HCT116 (cell line): ENCODE measurements at regions not wholly inside any gene's neighbourhood (a gene's known extent, or its start where the extent isn't known, plus 50 kb on each side); places are given as distances from the start of the nearest gene placed in this dataset.

Experiments used
- ATAC-seq: fragments of 200-7000 bp; cut with Tn5 transposase; 2 replicates; pipeline ENCODE4 v1.9.1; 2020; ENCODE audit warnings: mild to moderate bottlenecking, moderate library complexity
- BruUV-seq: library from RNA; stranded (reverse); fragments of 400-500 nt; replicated peaks from 2 replicates; lab custom pipeline; 2021; lab: Mats Ljungman, UMichigan
- CTCF ChIA-PET: fragments of 300-600 bp; sonication (Branson Sonifier 250); formaldehyde crosslinking; loops from one replicate; lab custom pipeline; 2021; ENCODE audit warnings: antibody characterized with exemption; lab: Charles Lee
- POLR2A ChIA-PET: fragments of 300-600, 350-600 bp; sonication (Branson Sonifier 250); formaldehyde crosslinking; loops from one replicate; lab custom pipeline; 2021; ENCODE audit warnings: antibody characterized with exemption; lab: Charles Lee
- RAD21 ChIA-PET, 2 experiments: fragments of 300-600 bp; sonication (Branson Sonifier 250); formaldehyde crosslinking; loops; one replicate each; lab custom pipeline; 2023; ENCODE audit warnings: low total read pairs in 2 of 2; ENCODE audit not compliant: uncharacterized antibody in 2 of 2, unreplicated experiment in 2 of 2, low non-redundant PET in 1 of 2; lab: Charles Lee
- DNase-seq: peaks from one replicate; pipeline ENCODE4 v3.0.0-alpha.2; 2010; ENCODE audit warnings: low read depth, low spot score
- H2AFZ ChIP-seq: fragments of 200-600 bp; shearing (Covaris generic), sonication (generic); 2 replicates; pipeline ENCODE4 v1.6.1; 2017; ENCODE audit warnings: low read depth, mixed run types, mixed read lengths, antibody characterized with exemption, low read length; ENCODE audit not compliant: poor library complexity, severe bottlenecking
- H3K27ac ChIP-seq: 2 replicates; pipeline ENCODE4 v1.5.1; 2012; ENCODE audit warnings: low read depth, low read length
- H3K27me3 ChIP-seq: fragments of 200-600 bp; sonication (generic); 2 replicates; pipeline ENCODE4 v1.6.1; 2016; ENCODE audit warnings: mixed run types, low read length, mixed read lengths; ENCODE audit not compliant: insufficient read depth
- H3K36me3 ChIP-seq, 2 experiments: fragments of 200-500 bp in 1 of 2; fragments of 200-600 bp in 1 of 2; sonication (Bioruptor generic) in 1 of 2; sonication (generic) in 1 of 2; 2 replicates each; pipeline versions ENCODE4 v1.5.1 to v1.6.1; 2014 to 2016; ENCODE audit warnings: low read length in 2 of 2, inconsistent platforms in 1 of 2, mixed read lengths in 1 of 2, mixed run types in 1 of 2; ENCODE audit not compliant: insufficient read depth in 2 of 2, control insufficient read depth in 1 of 2
- H3K4me1 ChIP-seq, 2 experiments: fragments of 200-600 bp in 1 of 2; sonication (generic) in 1 of 2; 2 replicates each; pipeline versions ENCODE4 v1.5.1 to v1.6.1; 2012 to 2017; ENCODE audit warnings: low read length in 2 of 2, inconsistent platforms in 1 of 2, mild to moderate bottlenecking in 1 of 2, mixed read lengths in 1 of 2, mixed run types in 1 of 2, moderate library complexity in 1 of 2; ENCODE audit not compliant: insufficient read depth in 2 of 2, control insufficient read depth in 1 of 2
- H3K4me2 ChIP-seq: fragments of 200-600 bp; sonication (generic); 2 replicates; pipeline ENCODE4 v1.6.1; 2017; ENCODE audit warnings: mixed run types, low read length, mixed read lengths
- H3K4me3 ChIP-seq, 2 experiments: fragments of 200-600 bp in 1 of 2; sonication (generic) in 1 of 2; replicated peaks in 1 of 2; 2 replicates each; pipeline ENCODE4 v1.5.1; 2011 to 2016; ENCODE audit warnings: low read length in 2 of 2, control low read depth in 1 of 2, low read depth in 1 of 2, mild to moderate bottlenecking in 1 of 2, mixed read lengths in 1 of 2, mixed run types in 1 of 2
- H3K79me2 ChIP-seq: fragments of 200-600 bp; sonication (generic); 2 replicates; pipeline ENCODE4 v1.6.1; 2017; ENCODE audit warnings: mild to moderate bottlenecking, mixed run types, low read length, moderate library complexity, mixed read lengths; ENCODE audit not compliant: insufficient read depth
- H3K9ac ChIP-seq: fragments of 200-600 bp; sonication (generic); 2 replicates; pipeline ENCODE4 v1.6.1; 2016; ENCODE audit warnings: low read length, mixed read lengths
- H3K9me2 ChIP-seq: fragments of 200-600 bp; sonication (generic), shearing (Covaris generic); 2 replicates; pipeline ENCODE4 v1.6.1; 2017; ENCODE audit warnings: mixed run types, mild to moderate bottlenecking, moderate library complexity; ENCODE audit not compliant: insufficient read depth
- H3K9me3 ChIP-seq, 2 experiments: fragments of 200-500 bp in 1 of 2; fragments of 200-600 bp in 1 of 2; sonication (Bioruptor generic) in 1 of 2; sonication (generic) in 1 of 2; 2 replicates each; pipeline ENCODE4 v1.6.1; 2014 to 2017; ENCODE audit warnings: low read length in 2 of 2, mixed read lengths in 2 of 2, inconsistent platforms in 1 of 2, low read depth in 1 of 2, mild to moderate bottlenecking in 1 of 2, mixed run types in 1 of 2, moderate library complexity in 1 of 2; ENCODE audit not compliant: control insufficient read depth in 1 of 2, insufficient read depth in 1 of 2
- H4K20me1 ChIP-seq: fragments of 200-600 bp; sonication (generic), shearing (Covaris generic); 2 replicates; pipeline ENCODE4 v1.6.1; 2017; ENCODE audit warnings: mixed run types, mild to moderate bottlenecking, moderate library complexity; ENCODE audit not compliant: insufficient read depth
- CBX3 ChIP-seq: IDR thresholded peaks from 2 replicates; pipeline ENCODE4 v1.6.1; 2012; ENCODE audit warnings: low read depth
- CEBPB ChIP-seq: IDR thresholded peaks from 2 replicates; pipeline ENCODE4 v1.6.1; 2012; ENCODE audit warnings: low read depth
- EGR1 ChIP-seq: IDR thresholded peaks from 2 replicates; pipeline ENCODE4 v1.6.1; 2012; ENCODE audit warnings: low read depth
- EZH2 ChIP-seq: fragments of 200-600 bp; sonication (generic); IDR thresholded peaks from 2 replicates; pipeline ENCODE4 v1.6.1; 2017; ENCODE audit warnings: antibody characterized with exemption, mixed run types
- EZH2phosphoT487 ChIP-seq: fragments of 200-600 bp; IDR thresholded peaks from 2 replicates; pipeline ENCODE4 v1.6.1; 2018; ENCODE audit warnings: antibody characterized with exemption, borderline replicate concordance
- FOSL1 ChIP-seq: IDR thresholded peaks from 2 replicates; pipeline ENCODE4 v1.6.1; 2012; ENCODE audit warnings: low read depth
- JUND ChIP-seq: IDR thresholded peaks from 2 replicates; pipeline ENCODE4 v1.6.1; 2012
- POLR2AphosphoS5 ChIP-seq: IDR thresholded peaks from 2 replicates; pipeline ENCODE4 v1.6.1; 2011; ENCODE audit warnings: mild to moderate bottlenecking, low read depth, low read length, moderate library complexity
- SIN3A ChIP-seq: IDR thresholded peaks from 2 replicates; pipeline ENCODE4 v1.6.1; 2012; ENCODE audit warnings: low read depth
- SRF ChIP-seq: IDR thresholded peaks from 2 replicates; pipeline ENCODE4 v1.6.1; 2012; ENCODE audit warnings: low read depth
- TCF7L2 ChIP-seq: IDR thresholded peaks from 2 replicates; pipeline ENCODE4 v1.7.0; 2011; ENCODE audit warnings: borderline replicate concordance, inconsistent platforms; ENCODE audit not compliant: insufficient read depth, insufficient read length; ENCODE audit errors: extremely low read depth
- ZFX ChIP-seq: fragments of 450-650 bp; IDR thresholded peaks from 2 replicates; pipeline ENCODE4 v1.6.1; 2017
- ZNF274 ChIP-seq: fragments of 200-500 bp; sonication (Bioruptor generic); IDR thresholded peaks from 2 replicates; pipeline ENCODE4 v1.6.1; 2014; ENCODE audit warnings: mild to moderate bottlenecking, low read depth, low read length, inconsistent platforms
- intact Hi-C: fragments of 100-400 bp; cut with micrococcal nuclease; formaldehyde crosslinking; loops from 2 replicates; pipeline ENCODE4 v1.10.0; 2022
- TF ChIP-seq, protein P1 (sequence below), 3 experiments: fragments of 200-600 bp in 1 of 3; sonication (generic) in 1 of 3; IDR thresholded peaks in 2 of 3; conservative IDR thresholded peaks in 1 of 3; 2 replicates each; pipeline ENCODE4 v1.5.1; 2012 to 2017; ENCODE audit warnings: low read depth in 2 of 3, low read length in 2 of 3, antibody characterized with exemption in 1 of 3, borderline replicate concordance in 1 of 3, control low read depth in 1 of 3, mild to moderate bottlenecking in 1 of 3, mixed read lengths in 1 of 3, mixed run types in 1 of 3, moderate library complexity in 1 of 3; ENCODE audit not compliant: insufficient read depth in 1 of 3
- TF ChIP-seq, protein P2 (sequence below): IDR thresholded peaks from 2 replicates; pipeline ENCODE4 v1.6.1; 2012
- TF ChIP-seq, protein P3 (sequence below): IDR thresholded peaks from 2 replicates; pipeline ENCODE4 v1.6.1; 2012
- TF ChIP-seq, protein P4 (sequence below): IDR thresholded peaks from 2 replicates; pipeline ENCODE4 v1.6.1; 2012; ENCODE audit warnings: low read depth
- TF ChIP-seq, protein P5 (sequence below): IDR thresholded peaks from 2 replicates; pipeline ENCODE4 v1.6.1; 2011; ENCODE audit warnings: mild to moderate bottlenecking, low read length, moderate library complexity; ENCODE audit not compliant: insufficient replicate concordance; ENCODE audit errors: extremely low read depth

DNA sequence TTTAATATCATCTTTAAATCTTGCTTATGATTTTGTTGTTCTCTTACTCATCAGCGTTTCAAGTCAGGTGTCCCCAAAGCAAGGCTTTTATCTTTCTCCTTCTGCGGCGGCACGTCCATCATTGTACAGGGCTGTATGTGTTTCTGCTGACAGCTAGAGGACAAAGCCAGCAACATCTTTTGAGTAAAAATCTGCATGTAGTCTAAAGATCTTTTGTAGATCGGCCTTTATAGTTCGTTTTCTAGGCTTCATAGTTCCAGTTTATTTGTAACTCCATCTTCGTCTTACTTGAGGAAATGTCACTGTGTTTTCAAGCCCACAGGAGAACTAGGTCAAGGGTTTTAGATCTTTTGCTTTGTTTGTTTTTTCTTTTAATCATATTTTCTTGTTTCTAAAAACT lies 211.4 kb upstream of the TOPAZ1 start:
- Histone ChIP-seq H3K4me1 (no peaks in the 10 kb centered on the region), H3K9me3 (no peaks in the 10 kb centered on the region), H3K9ac (no peak overlapping the region), H3K27me3 (peaks cover 31% of the 10 kb centered on the region), H3K36me3 (no peaks in the 10 kb centered on the region), H3K9me2 (no peaks in the 10 kb centered on the region), H3K79me2 (no peaks in the 10 kb centered on the region), H3K4me3 (no peak overlapping the region), H2AFZ (no peak overlapping the region), H4K20me1 (no peaks in the 10 kb centered on the region), H3K4me2 (no peak overlapping the region), H3K27ac (no peak overlapping the region)
- no peak for ATAC-seq
- BruUV-seq, result no TSS peak
- ChIA-PET RAD21 (no interaction called here), CTCF (no interaction called here), POLR2A (no interaction called here)
- intact Hi-C loops, result no loop called here
- TF ChIP-seq CEBPB (no peak), FOSL1 (no peak), SRF (no peak), EZH2 (no peak), ZNF274 (no peak), CBX3 (no peak), POLR2AphosphoS5 (no peak), TCF7L2 (no peak), EZH2phosphoT487 (no peak), JUND (no peak), ZFX (no peak), EGR1 (no peak), SIN3A (no peak)
- TF ChIP-seq, protein P1, sequence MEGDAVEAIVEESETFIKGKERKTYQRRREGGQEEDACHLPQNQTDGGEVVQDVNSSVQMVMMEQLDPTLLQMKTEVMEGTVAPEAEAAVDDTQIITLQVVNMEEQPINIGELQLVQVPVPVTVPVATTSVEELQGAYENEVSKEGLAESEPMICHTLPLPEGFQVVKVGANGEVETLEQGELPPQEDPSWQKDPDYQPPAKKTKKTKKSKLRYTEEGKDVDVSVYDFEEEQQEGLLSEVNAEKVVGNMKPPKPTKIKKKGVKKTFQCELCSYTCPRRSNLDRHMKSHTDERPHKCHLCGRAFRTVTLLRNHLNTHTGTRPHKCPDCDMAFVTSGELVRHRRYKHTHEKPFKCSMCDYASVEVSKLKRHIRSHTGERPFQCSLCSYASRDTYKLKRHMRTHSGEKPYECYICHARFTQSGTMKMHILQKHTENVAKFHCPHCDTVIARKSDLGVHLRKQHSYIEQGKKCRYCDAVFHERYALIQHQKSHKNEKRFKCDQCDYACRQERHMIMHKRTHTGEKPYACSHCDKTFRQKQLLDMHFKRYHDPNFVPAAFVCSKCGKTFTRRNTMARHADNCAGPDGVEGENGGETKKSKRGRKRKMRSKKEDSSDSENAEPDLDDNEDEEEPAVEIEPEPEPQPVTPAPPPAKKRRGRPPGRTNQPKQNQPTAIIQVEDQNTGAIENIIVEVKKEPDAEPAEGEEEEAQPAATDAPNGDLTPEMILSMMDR (IDR thresholded peaks at IDR 0.05 in 2 of 3, conservative IDR thresholded peaks at IDR 0.05 in 1 of 3; ENCODE audit: borderline replicate concordance in 1 of 3, insufficient read depth in 1 of 3, low read depth in 2 of 3, low read length in 2 of 3), result no peak
- TF ChIP-seq, protein P2, sequence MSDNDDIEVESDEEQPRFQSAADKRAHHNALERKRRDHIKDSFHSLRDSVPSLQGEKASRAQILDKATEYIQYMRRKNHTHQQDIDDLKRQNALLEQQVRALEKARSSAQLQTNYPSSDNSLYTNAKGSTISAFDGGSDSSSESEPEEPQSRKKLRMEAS, result no peak
- TF ChIP-seq, protein P3, sequence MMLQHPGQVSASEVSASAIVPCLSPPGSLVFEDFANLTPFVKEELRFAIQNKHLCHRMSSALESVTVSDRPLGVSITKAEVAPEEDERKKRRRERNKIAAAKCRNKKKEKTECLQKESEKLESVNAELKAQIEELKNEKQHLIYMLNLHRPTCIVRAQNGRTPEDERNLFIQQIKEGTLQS, result no peak
- TF ChIP-seq, protein P4, sequence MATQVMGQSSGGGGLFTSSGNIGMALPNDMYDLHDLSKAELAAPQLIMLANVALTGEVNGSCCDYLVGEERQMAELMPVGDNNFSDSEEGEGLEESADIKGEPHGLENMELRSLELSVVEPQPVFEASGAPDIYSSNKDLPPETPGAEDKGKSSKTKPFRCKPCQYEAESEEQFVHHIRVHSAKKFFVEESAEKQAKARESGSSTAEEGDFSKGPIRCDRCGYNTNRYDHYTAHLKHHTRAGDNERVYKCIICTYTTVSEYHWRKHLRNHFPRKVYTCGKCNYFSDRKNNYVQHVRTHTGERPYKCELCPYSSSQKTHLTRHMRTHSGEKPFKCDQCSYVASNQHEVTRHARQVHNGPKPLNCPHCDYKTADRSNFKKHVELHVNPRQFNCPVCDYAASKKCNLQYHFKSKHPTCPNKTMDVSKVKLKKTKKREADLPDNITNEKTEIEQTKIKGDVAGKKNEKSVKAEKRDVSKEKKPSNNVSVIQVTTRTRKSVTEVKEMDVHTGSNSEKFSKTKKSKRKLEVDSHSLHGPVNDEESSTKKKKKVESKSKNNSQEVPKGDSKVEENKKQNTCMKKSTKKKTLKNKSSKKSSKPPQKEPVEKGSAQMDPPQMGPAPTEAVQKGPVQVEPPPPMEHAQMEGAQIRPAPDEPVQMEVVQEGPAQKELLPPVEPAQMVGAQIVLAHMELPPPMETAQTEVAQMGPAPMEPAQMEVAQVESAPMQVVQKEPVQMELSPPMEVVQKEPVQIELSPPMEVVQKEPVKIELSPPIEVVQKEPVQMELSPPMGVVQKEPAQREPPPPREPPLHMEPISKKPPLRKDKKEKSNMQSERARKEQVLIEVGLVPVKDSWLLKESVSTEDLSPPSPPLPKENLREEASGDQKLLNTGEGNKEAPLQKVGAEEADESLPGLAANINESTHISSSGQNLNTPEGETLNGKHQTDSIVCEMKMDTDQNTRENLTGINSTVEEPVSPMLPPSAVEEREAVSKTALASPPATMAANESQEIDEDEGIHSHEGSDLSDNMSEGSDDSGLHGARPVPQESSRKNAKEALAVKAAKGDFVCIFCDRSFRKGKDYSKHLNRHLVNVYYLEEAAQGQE, result no peak
- TF ChIP-seq, protein P5, sequence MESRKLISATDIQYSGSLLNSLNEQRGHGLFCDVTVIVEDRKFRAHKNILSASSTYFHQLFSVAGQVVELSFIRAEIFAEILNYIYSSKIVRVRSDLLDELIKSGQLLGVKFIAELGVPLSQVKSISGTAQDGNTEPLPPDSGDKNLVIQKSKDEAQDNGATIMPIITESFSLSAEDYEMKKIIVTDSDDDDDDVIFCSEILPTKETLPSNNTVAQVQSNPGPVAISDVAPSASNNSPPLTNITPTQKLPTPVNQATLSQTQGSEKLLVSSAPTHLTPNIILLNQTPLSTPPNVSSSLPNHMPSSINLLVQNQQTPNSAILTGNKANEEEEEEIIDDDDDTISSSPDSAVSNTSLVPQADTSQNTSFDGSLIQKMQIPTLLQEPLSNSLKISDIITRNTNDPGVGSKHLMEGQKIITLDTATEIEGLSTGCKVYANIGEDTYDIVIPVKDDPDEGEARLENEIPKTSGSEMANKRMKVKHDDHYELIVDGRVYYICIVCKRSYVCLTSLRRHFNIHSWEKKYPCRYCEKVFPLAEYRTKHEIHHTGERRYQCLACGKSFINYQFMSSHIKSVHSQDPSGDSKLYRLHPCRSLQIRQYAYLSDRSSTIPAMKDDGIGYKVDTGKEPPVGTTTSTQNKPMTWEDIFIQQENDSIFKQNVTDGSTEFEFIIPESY, result no peak
- no peak for DNase-seq
